ENCODE measurements at regions not wholly inside any gene's neighbourhood (a gene's known extent, or its start where the extent isn't known, plus 50 kb on each side); places are given as distances from the start of the nearest gene placed in this dataset.

GRCh38 chr3:180287703-180288102 lies 251.0 kb upstream of the PEX5L start:
- DNase-seq = no peak

GRCh38 chr3:180288816-180289215 lies 252.1 kb upstream of the PEX5L start:
- no peak for DNase-seq

GRCh38 chr3:180290300-180290699 lies 253.6 kb upstream of the PEX5L start:
- DNase-seq = no peak

- DNase-seq = no peak
These were observed 257.7 kb upstream of the PEX5L start for GRCh38 chr3:180294282-180295027.

GRCh38 chr3:180295811-180296210 lies 259.1 kb upstream of the PEX5L start:
- no peak for DNase-seq

- no peak for DNase-seq
These were observed 260.2 kb upstream of the PEX5L start for GRCh38 chr3:180296971-180297370.

GRCh38 chr3:180306155-180306554 lies 269.4 kb upstream of the PEX5L start:
- no peak for DNase-seq

GRCh38 chr3:180306691-180307090 lies 270.0 kb upstream of the PEX5L start:
- DNase-seq = no peak

- no peak for DNase-seq
These were observed 274.5 kb upstream of the PEX5L start for GRCh38 chr3:180311242-180311641.

GRCh38 chr3:180316321-180316720 lies 279.6 kb upstream of the PEX5L start:
- no peak for DNase-seq

GRCh38 chr3:180319461-180319860 lies 282.5 kb upstream of the TTC14 start:
- no peak for DNase-seq

- no peak for DNase-seq
These were observed 281.3 kb upstream of the TTC14 start for GRCh38 chr3:180320631-180321030.

GRCh38 chr3:180321534-180321933 lies 280.4 kb upstream of the TTC14 start:
- DNase-seq = no peak

- DNase-seq = no peak
These were observed 279.1 kb upstream of the TTC14 start for GRCh38 chr3:180322829-180323228.

GRCh38 chr3:180324791-180325190 lies 277.2 kb upstream of the TTC14 start:
- no peak for DNase-seq

- DNase-seq = no peak
These were observed 276.4 kb upstream of the TTC14 start for GRCh38 chr3:180325533-180325932.

GRCh38 chr3:180325958-180326357 lies 276.0 kb upstream of the TTC14 start:
- DNase-seq = no peak

- no peak for DNase-seq
These were observed 272.8 kb upstream of the TTC14 start for GRCh38 chr3:180329187-180329586.

GRCh38 chr3:180329847-180330246 lies 272.1 kb upstream of the TTC14 start:
- DNase-seq = no peak

GRCh38 chr3:180330440-180330839 lies 271.5 kb upstream of the TTC14 start:
- no peak for DNase-seq

- DNase-seq = no peak
These were observed 269.4 kb upstream of the TTC14 start for GRCh38 chr3:180332608-180333007.

- no peak for DNase-seq
These were observed 266.9 kb upstream of the TTC14 start for GRCh38 chr3:180335050-180335449.

GRCh38 chr3:180340395-180340794 lies 261.6 kb upstream of the TTC14 start:
- no peak for DNase-seq

- DNase-seq = no peak
These were observed 260.4 kb upstream of the TTC14 start for GRCh38 chr3:180341516-180341915.

- no peak for DNase-seq
These were observed 250.4 kb upstream of the TTC14 start for GRCh38 chr3:180351601-180352000.

Data from RPMI8226 (cell line).